ENCODE measurements at regions not wholly inside any gene's neighbourhood (a gene's known extent, or its start where the extent isn't known, plus 50 kb on each side); places are given as distances from the start of the nearest gene placed in this dataset.

- ChIA-PET POLR2A (interaction anchor here (1.3 kb wide), 1 partner anchor 287 kb away, joined by 3 read pairs; no protein-coding TSS in a partner anchor), CTCF (interaction anchor here (0.6 to 8.3 kb wide), 43 partner anchors 9 to 648 kb away, joined by 3 to 184 read pairs (median 4); partner anchors contain the start of genes ARHGEF3 and SPATA12)
- TF ChIP-seq HMGXB4 (CRISPR knock-in tag; IDR thresholded peaks at IDR 0.05; ENCODE audit: borderline replicate concordance) (no peak), CEBPB (IDR thresholded peaks at IDR 0.05) (no peak), ESRRA (IDR thresholded peaks at IDR 0.05; ENCODE audit: borderline replicate concordance, low read length) (no peak)
- no peak overlapping the region for H3K4me2 ChIP-seq
- no peaks in the 10 kb centered on the region for H3K9me3 ChIP-seq
- 57% methylated on average over 8 of the region's 11 CpGs for WGBS (ENCODE audit: missing lambda C conversion rate)
- ATAC-seq = peak; percentile 27 to 41; a peak in 3 of 6 replicates
- H3K4me1 ChIP-seq = peaks cover 21% of the 10 kb centered on the region
- no peak for FAIRE-seq
- no peak overlapping the region for H3K27ac ChIP-seq
- DNase-seq (ENCODE audit: low read depth in 1 of 2, low spot score in 1 of 2) = no peak
- no peak overlapping the region for H3K4me3 ChIP-seq
Observed at GRCh38 chr3:56989169-56989976, 71.1 kb upstream of the SPATA12 start.

GRCh38 chr3:56988458-56989168 is 71.9 kb upstream of the SPATA12 start:
- CTCF ChIA-PET = interaction anchor here (0.7 to 8.3 kb wide), 51 partner anchors 9 to 647 kb away, joined by 3 to 184 read pairs (median 4); partner anchors contain the start of genes ARHGEF3 and SPATA12
- Histone ChIP-seq H3K4me3 (no peak overlapping the region), H3K27ac (no peak overlapping the region), H3K4me1 (peaks cover 21% of the 10 kb centered on the region), H3K9me3 (no peaks in the 10 kb centered on the region), H3K4me2 (no peak overlapping the region)
- ATAC-seq (peak; percentile 82 to 92), FAIRE-seq (no peak), DNase-seq (ENCODE audit: low read depth in 1 of 2, low spot score in 1 of 2) (peak; percentile 43 to 67)
- POLR2A ChIA-PET = interaction anchor here (0.5 to 1.3 kb wide), 2 partner anchors 285 to 286 kb away, joined by 3 to 5 read pairs; no protein-coding TSS in a partner anchor
- 18% methylated on average over 10 of the region's 10 CpGs for WGBS (ENCODE audit: missing lambda C conversion rate)
- peak; percentile 86 for TF ChIP-seq CTCF (IDR thresholded peaks at IDR 0.05)
- no peak for TF ChIP-seq ZFP36 (IDR thresholded peaks at IDR 0.05; ENCODE audit: borderline replicate concordance, partially characterized antibody)
- peak; percentile 91 for TF ChIP-seq SMC3 (IDR thresholded peaks at IDR 0.05)
- no peak for TF ChIP-seq USF2 (IDR thresholded peaks at IDR 0.05)
- TF ChIP-seq ATOH8 (CRISPR knock-in tag; IDR thresholded peaks at IDR 0.05; ENCODE audit: low read depth) = no peak
- TF ChIP-seq TP53 (CRISPR knock-in tag; IDR thresholded peaks at IDR 0.05) = no peak
- peak; percentile 85 to 91 for TF ChIP-seq RAD21 (conservative IDR thresholded peaks at IDR 0.05 in 1 of 2, IDR thresholded peaks at IDR 0.05 in 1 of 2)

- Histone ChIP-seq H3K27ac (no peak overlapping the region), H3K4me2 (no peak overlapping the region), H3K4me3 (no peak overlapping the region), H3K4me1 (peaks cover 20% of the 10 kb centered on the region), H3K9me3 (no peaks in the 10 kb centered on the region)
- ChIA-PET CTCF (interaction anchor here (0.7 to 8.3 kb wide), 15 partner anchors 8 to 285 kb away, joined by 3 to 184 read pairs (median 6); partner anchors contain the start of gene ARHGEF3), POLR2A (no interaction called here)
- WGBS (ENCODE audit: missing lambda C conversion rate) = 77% methylated on average over 6 of the region's 6 CpGs
- FAIRE-seq = no peak
- ATAC-seq = 0 out of 6 replicates have a peak, but pooled peaks of 1 of the 2 experiments have one; percentile 34
- no peak for DNase-seq (ENCODE audit: low read depth in 1 of 2, low spot score in 1 of 2)
- TF ChIP-seq RAD21 (conservative IDR thresholded peaks at IDR 0.05 in 1 of 2, IDR thresholded peaks at IDR 0.05 in 1 of 2) (no peak), USF2 (IDR thresholded peaks at IDR 0.05) (no peak), RARB (CRISPR knock-in tag; IDR thresholded peaks at IDR 0.05) (no peak), MAFK (IDR thresholded peaks at IDR 0.05; ENCODE audit: partially characterized antibody) (no peak), KDM1A (IDR thresholded peaks at IDR 0.05; ENCODE audit: low read depth) (no peak), CHD4 (IDR thresholded peaks at IDR 0.05; ENCODE audit: borderline replicate concordance) (no peak), GATA3 (IDR thresholded peaks at IDR 0.05; ENCODE audit: borderline replicate concordance) (no peak), CEBPB (IDR thresholded peaks at IDR 0.05) (no peak), KDM5A (IDR thresholded peaks at IDR 0.05) (no peak), RCOR1 (IDR thresholded peaks at IDR 0.05; ENCODE audit: low read depth, low read length) (no peak), PHF8 (IDR thresholded peaks at IDR 0.05; ENCODE audit: borderline replicate concordance, low read depth) (no peak), HES2 (IDR thresholded peaks at IDR 0.05) (no peak), MAZ (IDR thresholded peaks at IDR 0.05; ENCODE audit: borderline replicate concordance, low read depth, low read length) (no peak), CBX8 (IDR thresholded peaks at IDR 0.05) (no peak)
Observed at GRCh38 chr3:56987238-56987895, 73.1 kb upstream of the SPATA12 start.
